ENCODE measurements at regions not wholly inside any gene's neighbourhood (a gene's known extent, or its start where the extent isn't known, plus 50 kb on each side); places are given as distances from the start of the nearest gene placed in this dataset.

GRCh38 chr14:21734457-21735074 is 60.9 kb upstream of the OR4E1 start:
- peak; percentile 60 for DNase-seq (ENCODE audit: low spot score)

- DNase-seq (ENCODE audit: low spot score), result no peak
Observed at GRCh38 chr14:21729703-21730233, 56.1 kb upstream of the OR4E1 start.

- DNase-seq (ENCODE audit: low spot score), result no peak
Observed at GRCh38 chr14:21725250-21725649, 51.6 kb upstream of the OR4E1 start.

- no peak for DNase-seq (ENCODE audit: low spot score)
Observed at GRCh38 chr14:21724090-21724973, 50.7 kb upstream of the OR4E1 start.

DNA sequence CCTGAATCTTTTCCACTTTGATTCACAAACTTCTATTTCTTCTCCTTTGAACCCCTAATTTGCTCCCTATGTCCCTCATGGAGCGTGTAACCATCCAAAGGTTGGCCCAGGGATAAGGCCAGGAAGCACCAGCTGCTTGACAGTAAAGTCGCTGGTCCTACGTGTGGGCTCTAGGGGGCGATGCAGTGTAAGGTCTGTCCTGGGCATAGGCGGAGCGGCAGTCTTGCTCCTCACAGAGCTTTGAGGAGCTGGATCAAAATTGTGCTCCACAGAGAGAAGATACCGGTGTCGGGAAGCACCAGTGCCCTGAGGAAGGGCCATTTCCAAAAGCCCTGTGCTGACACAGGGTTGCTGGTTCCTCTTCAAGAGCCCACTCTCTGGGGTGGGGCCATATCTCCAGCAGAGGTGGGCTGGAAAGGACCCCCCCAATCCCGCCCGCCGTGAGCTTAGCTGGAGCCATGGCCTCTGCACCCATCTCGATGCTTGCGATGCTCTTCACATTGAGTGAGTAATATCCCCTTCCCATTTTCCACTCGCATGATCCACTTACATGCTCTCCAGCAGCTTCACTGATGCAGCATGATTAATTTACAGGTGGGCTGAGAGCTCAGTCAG is 49.9 kb upstream of the OR4E1 start:
- no peak for DNase-seq (ENCODE audit: low spot score)
